ENCODE measurements at regions not wholly inside any gene's neighbourhood (a gene's known extent, or its start where the extent isn't known, plus 50 kb on each side); places are given as distances from the start of the nearest gene placed in this dataset.

DNA sequence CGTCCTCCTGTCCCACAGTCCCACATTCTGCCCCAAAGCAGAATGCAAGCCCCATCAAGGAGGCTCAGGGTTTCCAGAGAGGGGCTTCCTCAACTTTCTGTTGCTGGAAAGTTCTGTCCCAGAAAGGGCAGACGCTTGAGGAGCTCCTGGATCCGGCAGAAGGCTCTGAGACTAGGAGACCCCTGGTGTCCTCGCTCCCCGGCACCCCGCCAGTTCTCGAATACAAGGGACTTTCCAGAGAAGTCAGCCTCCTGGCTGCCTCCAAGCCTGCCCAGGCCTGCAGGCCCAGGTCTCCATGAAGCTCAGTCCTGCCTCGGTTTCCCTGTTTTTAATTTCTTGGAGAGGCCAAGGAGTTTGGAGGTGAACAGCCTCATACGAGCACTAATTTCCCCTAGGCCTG, 150.4 kb downstream of the CEBPB start:
- TF ChIP-seq POLR2A (IDR thresholded peaks at IDR 0.05): no peak
- TF ChIP-seq, protein P1, sequence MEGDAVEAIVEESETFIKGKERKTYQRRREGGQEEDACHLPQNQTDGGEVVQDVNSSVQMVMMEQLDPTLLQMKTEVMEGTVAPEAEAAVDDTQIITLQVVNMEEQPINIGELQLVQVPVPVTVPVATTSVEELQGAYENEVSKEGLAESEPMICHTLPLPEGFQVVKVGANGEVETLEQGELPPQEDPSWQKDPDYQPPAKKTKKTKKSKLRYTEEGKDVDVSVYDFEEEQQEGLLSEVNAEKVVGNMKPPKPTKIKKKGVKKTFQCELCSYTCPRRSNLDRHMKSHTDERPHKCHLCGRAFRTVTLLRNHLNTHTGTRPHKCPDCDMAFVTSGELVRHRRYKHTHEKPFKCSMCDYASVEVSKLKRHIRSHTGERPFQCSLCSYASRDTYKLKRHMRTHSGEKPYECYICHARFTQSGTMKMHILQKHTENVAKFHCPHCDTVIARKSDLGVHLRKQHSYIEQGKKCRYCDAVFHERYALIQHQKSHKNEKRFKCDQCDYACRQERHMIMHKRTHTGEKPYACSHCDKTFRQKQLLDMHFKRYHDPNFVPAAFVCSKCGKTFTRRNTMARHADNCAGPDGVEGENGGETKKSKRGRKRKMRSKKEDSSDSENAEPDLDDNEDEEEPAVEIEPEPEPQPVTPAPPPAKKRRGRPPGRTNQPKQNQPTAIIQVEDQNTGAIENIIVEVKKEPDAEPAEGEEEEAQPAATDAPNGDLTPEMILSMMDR (IDR thresholded peaks at IDR 0.05): no peak

Data from lower leg skin (tissue), 3 donors.